DOHH2 (cell line): ENCODE measurements at regions not wholly inside any gene's neighbourhood (a gene's known extent, or its start where the extent isn't known, plus 50 kb on each side); places are given as distances from the start of the nearest gene placed in this dataset.
"Not testable (repeated sequence)": the region's sequence is repeated elsewhere in the genome, so short reads cannot be mapped to it uniquely, and the experiment has no call there.

ENCODE experiments used
- H3F3A ChIP-seq: fragments of 200-600 bp; sonication (generic), shearing (Covaris generic); 2 replicates; pipeline ENCODE4 v1.6.0; 2016; ENCODE audit warnings: antibody characterized with exemption, mild to moderate bottlenecking; ENCODE audit not compliant: control insufficient read depth, insufficient read depth
- H3K27ac ChIP-seq: fragments of 200-600 bp; sonication (generic); 2 replicates; pipeline ENCODE4 v1.5.1; 2014; ENCODE audit warnings: low read depth, mild to moderate bottlenecking, low read length, moderate library complexity
- H3K27me3 ChIP-seq: fragments of 200-600 bp; sonication (generic); 2 replicates; pipeline ENCODE4 v1.6.1; 2014; ENCODE audit warnings: mild to moderate bottlenecking, low read length, mixed read lengths; ENCODE audit not compliant: control insufficient read depth
- H3K36me3 ChIP-seq: fragments of 200-600 bp; sonication (generic); 2 replicates; pipeline ENCODE4 v1.6.1; 2014; ENCODE audit warnings: mild to moderate bottlenecking, low read length, moderate library complexity, mixed read lengths; ENCODE audit not compliant: control insufficient read depth
- H3K4me1 ChIP-seq: fragments of 200-600 bp; sonication (generic); 2 replicates; pipeline ENCODE4 v1.6.1; 2014; ENCODE audit warnings: mild to moderate bottlenecking, low read length, mixed read lengths; ENCODE audit not compliant: control insufficient read depth
- H3K4me2 ChIP-seq: fragments of 200-600 bp; sonication (generic); 2 replicates; pipeline ENCODE4 v1.6.0; 2014; ENCODE audit warnings: mild to moderate bottlenecking, low read length, moderate library complexity
- H3K4me3 ChIP-seq: fragments of 200-600 bp; sonication (generic); 2 replicates; pipeline ENCODE4 v1.5.1; 2014; ENCODE audit warnings: mild to moderate bottlenecking, low read length, mixed read lengths
- H3K79me2 ChIP-seq: fragments of 200-600 bp; sonication (generic); 2 replicates; pipeline ENCODE4 v1.6.1; 2014; ENCODE audit warnings: mild to moderate bottlenecking, low read length, mixed read lengths; ENCODE audit not compliant: control insufficient read depth
- H3K9me2 ChIP-seq: fragments of 200-600 bp; sonication (generic); replicated peaks from 2 replicates; pipeline ENCODE4 v1.6.1; 2014; ENCODE audit warnings: mild to moderate bottlenecking, low read length, mixed read lengths; ENCODE audit not compliant: control insufficient read depth
- H3K9me3 ChIP-seq: fragments of 200-600 bp; sonication (generic); 2 replicates; pipeline ENCODE4 v1.6.1; 2014; ENCODE audit warnings: antibody characterized with exemption, low read length, mixed read lengths; ENCODE audit not compliant: control insufficient read depth, insufficient read depth
- H4K20me1 ChIP-seq: fragments of 200-600 bp; sonication (generic); 2 replicates; pipeline ENCODE4 v1.6.0; 2014; ENCODE audit warnings: low read depth, mild to moderate bottlenecking, antibody characterized with exemption, low read length, moderate library complexity; ENCODE audit not compliant: control insufficient read depth, insufficient read depth
- CTCF ChIP-seq: fragments of 200-600 bp; sonication (generic); IDR thresholded peaks from one replicate; pipeline ENCODE4 v1.5.1; 2014; ENCODE audit warnings: antibody characterized with exemption, mild to moderate bottlenecking, low read depth, low read length; ENCODE audit not compliant: poor library complexity, severe bottlenecking
- EZH2phosphoT487 ChIP-seq: fragments of 200-600 bp; sonication (generic); IDR thresholded peaks from 2 replicates; pipeline ENCODE4 v1.6.1; 2017; ENCODE audit warnings: borderline replicate concordance, mild to moderate bottlenecking, antibody characterized with exemption, low read length, moderate library complexity, mixed read lengths

GRCh38 chrX:129361576-129361975 lies 161.7 kb downstream of the SMARCA1 start:
- no peak overlapping the region for H3K27ac ChIP-seq
- no peaks in the 10 kb centered on the region for H3F3A ChIP-seq
- TF ChIP-seq CTCF, result no peak
- no peak for TF ChIP-seq EZH2phosphoT487
- H3K36me3 ChIP-seq, result no peaks in the 10 kb centered on the region
- H3K27me3 ChIP-seq, result no peaks in the 10 kb centered on the region
- no peaks in the 10 kb centered on the region for H3K9me2 ChIP-seq
- no peaks in the 10 kb centered on the region for H3K79me2 ChIP-seq
- no peak overlapping the region for H3K4me2 ChIP-seq
- H3K9me3 ChIP-seq, result no peaks in the 10 kb centered on the region
- no peaks in the 10 kb centered on the region for H3K4me1 ChIP-seq
- H4K20me1 ChIP-seq, result no peaks in the 10 kb centered on the region
- no peak overlapping the region for H3K4me3 ChIP-seq

- Histone ChIP-seq H4K20me1 (no peaks in the 10 kb centered on the region), H3K9me3 (no peaks in the 10 kb centered on the region), H3K79me2 (no peaks in the 10 kb centered on the region), H3K4me3 (no peak overlapping the region), H3K4me2 (no peak overlapping the region), H3K4me1 (no peaks in the 10 kb centered on the region), H3K36me3 (no peaks in the 10 kb centered on the region), H3K27me3 (no peaks in the 10 kb centered on the region), H3F3A (no peaks in the 10 kb centered on the region), H3K27ac (no peak overlapping the region), H3K9me2 (no peaks in the 10 kb centered on the region)
- TF ChIP-seq CTCF (peak; percentile 60), EZH2phosphoT487 (no peak)
Measured at GRCh38 chrX:129360175-129360574, 163.1 kb downstream of the SMARCA1 start.

GRCh38 chrX:129359269-129359668 lies 164.0 kb downstream of the SMARCA1 start:
- Histone ChIP-seq H3K27me3 (no peaks in the 10 kb centered on the region), H3K27ac (no peak overlapping the region), H4K20me1 (no peaks in the 10 kb centered on the region), H3K36me3 (no peaks in the 10 kb centered on the region), H3K4me2 (no peak overlapping the region), H3F3A (no peaks in the 10 kb centered on the region), H3K9me3 (no peaks in the 10 kb centered on the region), H3K9me2 (no peaks in the 10 kb centered on the region), H3K4me1 (no peaks in the 10 kb centered on the region), H3K79me2 (no peaks in the 10 kb centered on the region), H3K4me3 (no peak overlapping the region)
- TF ChIP-seq EZH2phosphoT487 (no peak), CTCF (no peak)

GRCh38 chrX:129357428-129357827 lies 165.9 kb downstream of the SMARCA1 start:
- not testable (repeated sequence) for H3K36me3 ChIP-seq, H3K79me2 ChIP-seq, H3K27me3 ChIP-seq, H4K20me1 ChIP-seq, H3K4me1 ChIP-seq, H3K27ac ChIP-seq, H3F3A ChIP-seq, H3K4me2 ChIP-seq, H3K4me3 ChIP-seq, H3K9me2 ChIP-seq, H3K9me3 ChIP-seq
